Naive thymus-derived CD4-positive, alpha-beta T cell (primary cell): ENCODE measurements at regions not wholly inside any gene's neighbourhood (a gene's known extent, or its start where the extent isn't known, plus 50 kb on each side); places are given as distances from the start of the nearest gene placed in this dataset.

Experiments
- ATAC-seq: fragments of 150-1000 bp; cut with Tn5 transposase; 2 replicates; pipeline ENCODE4 v1.10.0; 2021; ENCODE audit warnings: mild to moderate bottlenecking, moderate library complexity
- CTCF ChIA-PET: fragments of 350-600 bp; sonication (Branson Sonifier 250); formaldehyde crosslinking; loops from one replicate; lab custom pipeline; 2021; ENCODE audit warnings: antibody characterized with exemption; lab: Charles Lee
- POLR2A ChIA-PET: fragments of 350-600 bp; sonication (Branson Sonifier 250); formaldehyde crosslinking; loops from one replicate; lab custom pipeline; 2021; ENCODE audit warnings: antibody characterized with exemption, inconsistent platforms; lab: Charles Lee
- DNase-seq, 9 donors: peaks; one replicate each; pipeline versions ENCODE4 v3.0.0 to v3.0.0-alpha.2; 2020 to 2022; ENCODE audit warnings: mixed read lengths in 1 of 9
- H3K27ac ChIP-seq: one replicate; pipeline ENCODE4 v1.7.0; 2013; ENCODE audit warnings: mild to moderate bottlenecking, low read depth, low read length, moderate library complexity
- H3K27me3 ChIP-seq, 2 donors: one replicate each; pipeline ENCODE4 v1.7.0; 2013; ENCODE audit warnings: low read length in 2 of 2, mild to moderate bottlenecking in 2 of 2, moderate library complexity in 2 of 2; ENCODE audit not compliant: control insufficient read depth in 2 of 2, insufficient read depth in 2 of 2
- H3K36me3 ChIP-seq, 3 experiments: 1 replicate in 2 of 3; 2 replicates in 1 of 3; pipeline ENCODE4 v1.7.0; 2013; ENCODE audit warnings: low read length in 3 of 3, mild to moderate bottlenecking in 3 of 3, moderate library complexity in 1 of 3; ENCODE audit not compliant: insufficient read depth in 3 of 3, control insufficient read depth in 2 of 3
- H3K4me1 ChIP-seq, 2 donors: one replicate each; pipeline ENCODE4 v1.7.0; 2013; ENCODE audit warnings: low read length in 2 of 2, mild to moderate bottlenecking in 2 of 2, moderate library complexity in 1 of 2; ENCODE audit not compliant: control insufficient read depth in 2 of 2, insufficient read depth in 2 of 2
- H3K4me3 ChIP-seq: 2 replicates; pipeline ENCODE4 v1.7.0; 2013; ENCODE audit warnings: mild to moderate bottlenecking, low read length
- H3K9me3 ChIP-seq, 3 experiments: 1 replicate in 2 of 3; 2 replicates in 1 of 3; pipeline ENCODE4 v1.7.0; 2013; ENCODE audit warnings: low read length in 3 of 3; ENCODE audit not compliant: control insufficient read depth in 2 of 3
- H3K27ac Mint-ChIP-seq, 9 donors: one replicate each; pipeline ENCODE4 v1.8.0; 2020 to 2022; ENCODE audit warnings: mixed read lengths in 9 of 9, mild to moderate bottlenecking in 8 of 9, moderate library complexity in 5 of 9, inconsistent platforms in 2 of 9
- H3K27me3 Mint-ChIP-seq, 5 donors: one replicate each; pipeline ENCODE4 v1.8.0; 2021 to 2022; ENCODE audit warnings: mixed read lengths in 5 of 5, mild to moderate bottlenecking in 1 of 5
- H3K36me3 Mint-ChIP-seq, 5 donors: one replicate each; pipeline ENCODE4 v1.8.0; 2020 to 2022; ENCODE audit warnings: mixed read lengths in 5 of 5, mild to moderate bottlenecking in 3 of 5, inconsistent platforms in 1 of 5
- H3K4me1 Mint-ChIP-seq, 7 donors: one replicate each; pipeline ENCODE4 v1.8.0; 2020 to 2022; ENCODE audit warnings: mixed read lengths in 7 of 7, mild to moderate bottlenecking in 3 of 7, inconsistent platforms in 1 of 7
- H3K4me3 Mint-ChIP-seq, 10 donors: one replicate each; pipeline ENCODE4 v1.8.0; 2020 to 2022; ENCODE audit warnings: mild to moderate bottlenecking in 10 of 10, mixed read lengths in 10 of 10, moderate library complexity in 6 of 10, inconsistent platforms in 2 of 10
- H3K9me3 Mint-ChIP-seq, 11 donors: one replicate each; pipeline ENCODE4 v1.8.0; 2020 to 2022; ENCODE audit warnings: mixed read lengths in 11 of 11, mild to moderate bottlenecking in 4 of 11, inconsistent platforms in 1 of 11, moderate library complexity in 1 of 11
- intact Hi-C, 2 donors: fragments of 100-400 bp; cut with micrococcal nuclease; formaldehyde crosslinking; loops; one replicate each; pipeline ENCODE4 v1.15.1; 2023

- no peak overlapping the region for H3K27ac ChIP-seq
- no peaks in the 10 kb centered on the region for H3K9me3 ChIP-seq
- Mint-ChIP-seq H3K9me3 (peaks cover 0 to 4% (median 0%) of the 10 kb centered on the region in 11 donors), H3K27ac (no peak overlapping the region), H3K4me3 (no peak overlapping the region), H3K27me3 (no peaks in the 10 kb centered on the region), H3K4me1 (no peaks in the 10 kb centered on the region), H3K36me3 (no peaks in the 10 kb centered on the region)
- no peak overlapping the region for H3K4me3 ChIP-seq
- DNase-seq, result no peak
- no peaks in the 10 kb centered on the region for H3K4me1 ChIP-seq
- no peak for ATAC-seq
- no peaks in the 10 kb centered on the region for H3K27me3 ChIP-seq
- no peaks in the 10 kb centered on the region for H3K36me3 ChIP-seq
- ChIA-PET POLR2A (no interaction called here), CTCF (no interaction called here)
- intact Hi-C loops, result no loop called here
Measured at GRCh38 chr12:81022531-81022930, 55.3 kb upstream of the ACSS3 start.

DNA sequence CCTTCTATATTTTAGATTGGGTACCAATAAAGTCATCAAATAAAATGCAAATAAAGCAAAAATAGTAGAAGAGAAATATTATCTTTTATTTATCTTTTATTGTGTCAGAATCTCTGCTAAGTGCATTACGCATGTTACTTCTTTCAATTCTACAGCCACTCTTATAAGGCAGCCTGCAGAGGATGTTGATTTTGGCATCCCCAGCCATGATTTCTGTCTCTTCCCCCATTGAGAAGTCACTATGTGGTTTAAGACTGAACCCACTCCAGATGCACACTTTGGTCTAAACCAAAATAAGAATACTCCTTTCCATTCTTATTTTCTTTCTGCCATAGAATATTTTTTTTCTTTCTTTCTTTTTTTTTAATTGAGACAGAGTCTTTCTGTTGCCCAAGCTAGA is 56.0 kb upstream of the ACSS3 start:
- Mint-ChIP-seq H3K4me1 (no peaks in the 10 kb centered on the region), H3K9me3 (peaks cover 0 to 5% (median 0%) of the 10 kb centered on the region in 11 donors), H3K27me3 (no peaks in the 10 kb centered on the region), H3K4me3 (no peak overlapping the region), H3K36me3 (no peaks in the 10 kb centered on the region), H3K27ac (no peak overlapping the region)
- Histone ChIP-seq H3K27ac (no peak overlapping the region), H3K27me3 (no peaks in the 10 kb centered on the region), H3K4me1 (no peaks in the 10 kb centered on the region), H3K36me3 (no peaks in the 10 kb centered on the region), H3K9me3 (no peaks in the 10 kb centered on the region), H3K4me3 (no peak overlapping the region)
- ChIA-PET CTCF (no interaction called here), POLR2A (no interaction called here)
- ATAC-seq, result no peak
- DNase-seq, result no peak
- intact Hi-C loops, result no loop called here

GRCh38 chr12:81021131-81021748 is 56.6 kb upstream of the ACSS3 start:
- Mint-ChIP-seq H3K4me3 (no peak overlapping the region), H3K4me1 (no peaks in the 10 kb centered on the region), H3K36me3 (no peaks in the 10 kb centered on the region), H3K9me3 (peaks cover 0 to 5% (median under 1%) of the 10 kb centered on the region in 11 donors), H3K27ac (no peak overlapping the region), H3K27me3 (no peaks in the 10 kb centered on the region)
- Histone ChIP-seq H3K4me1 (no peaks in the 10 kb centered on the region), H3K27ac (no peak overlapping the region), H3K27me3 (no peaks in the 10 kb centered on the region), H3K9me3 (no peaks in the 10 kb centered on the region), H3K36me3 (no peaks in the 10 kb centered on the region), H3K4me3 (no peak overlapping the region)
- DNase-seq (no peak), ATAC-seq (no peak)
- POLR2A ChIA-PET, result no interaction called here
- intact Hi-C loops, result no loop called here
- CTCF ChIA-PET, result no interaction called here

GRCh38 chr12:81017792-81018191 is 60.1 kb upstream of the ACSS3 start:
- DNase-seq, result no peak
- intact Hi-C loops, result no loop called here
- ATAC-seq, result no peak
- H3K9me3 ChIP-seq, result no peaks in the 10 kb centered on the region
- H3K4me3 Mint-ChIP-seq, result no peak overlapping the region
- ChIA-PET POLR2A (no interaction called here), CTCF (no interaction called here)
- H3K9me3 Mint-ChIP-seq, result peaks cover 0 to 11% (median 2%) of the 10 kb centered on the region in 11 donors
- no peaks in the 10 kb centered on the region for H3K36me3 Mint-ChIP-seq
- H3K27ac ChIP-seq, result no peak overlapping the region
- no peaks in the 10 kb centered on the region for H3K36me3 ChIP-seq
- H3K4me1 ChIP-seq, result no peaks in the 10 kb centered on the region
- no peaks in the 10 kb centered on the region for H3K27me3 Mint-ChIP-seq
- H3K27me3 ChIP-seq, result no peaks in the 10 kb centered on the region
- no peak overlapping the region for H3K4me3 ChIP-seq
- no peaks in the 10 kb centered on the region for H3K4me1 Mint-ChIP-seq
- no peak overlapping the region for H3K27ac Mint-ChIP-seq

DNA sequence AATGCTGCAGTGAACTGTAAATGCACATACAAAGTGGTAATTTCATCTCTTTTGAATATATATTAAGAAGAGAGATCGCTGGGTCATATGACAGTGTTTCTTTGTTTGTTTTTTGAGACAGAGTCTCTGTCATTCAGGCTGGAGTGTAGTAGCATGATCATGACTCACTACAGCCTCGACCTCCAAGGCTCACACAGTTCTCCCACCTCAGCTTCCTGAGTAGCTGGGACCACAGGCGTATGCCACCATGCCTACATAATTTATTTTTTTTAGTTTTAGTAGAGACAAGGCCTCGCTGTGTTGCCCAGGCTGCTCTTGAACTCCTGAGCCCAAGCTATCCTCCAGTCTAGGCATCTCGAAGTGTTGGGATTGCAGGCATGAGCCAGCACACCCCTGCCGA is 62.4 kb upstream of the ACSS3 start:
- ChIA-PET CTCF (no interaction called here), POLR2A (no interaction called here)
- H3K4me1 Mint-ChIP-seq, result no peaks in the 10 kb centered on the region
- no peak for DNase-seq
- Histone ChIP-seq H3K36me3 (no peaks in the 10 kb centered on the region), H3K9me3 (no peaks in the 10 kb centered on the region), H3K27me3 (no peaks in the 10 kb centered on the region), H3K4me1 (no peaks in the 10 kb centered on the region), H3K27ac (no peak overlapping the region), H3K4me3 (no peak overlapping the region)
- intact Hi-C loops, result no loop called here
- H3K27me3 Mint-ChIP-seq, result no peaks in the 10 kb centered on the region
- peaks cover 0 to 11% (median 1%) of the 10 kb centered on the region in 11 donors for H3K9me3 Mint-ChIP-seq
- H3K36me3 Mint-ChIP-seq, result no peaks in the 10 kb centered on the region
- ATAC-seq, result no peak
- H3K27ac Mint-ChIP-seq, result no peak overlapping the region
- H3K4me3 Mint-ChIP-seq, result no peak overlapping the region

DNA sequence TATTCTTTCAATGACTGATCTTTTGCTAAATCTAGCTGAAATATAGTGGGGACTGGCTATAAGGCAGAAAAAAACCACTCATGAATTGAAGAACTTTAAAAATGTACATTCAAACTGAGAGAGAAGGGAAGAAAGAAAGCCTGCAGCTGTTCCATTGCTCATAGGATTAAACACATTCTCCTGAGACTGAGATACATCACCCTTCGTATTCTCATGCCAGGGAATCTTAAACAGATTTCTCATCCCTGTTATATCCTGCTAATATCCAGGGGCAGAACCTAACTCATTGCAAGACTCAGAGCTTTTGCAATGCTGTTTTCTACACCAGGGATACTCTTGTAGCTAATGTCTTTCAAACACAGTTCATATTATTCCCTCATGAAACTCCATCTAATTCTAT is 67.2 kb upstream of the ACSS3 start:
- Mint-ChIP-seq H3K36me3 (no peaks in the 10 kb centered on the region), H3K27me3 (no peaks in the 10 kb centered on the region), H3K4me1 (no peaks in the 10 kb centered on the region), H3K9me3 (peaks cover 0 to 7% (median 0%) of the 10 kb centered on the region in 11 donors), H3K4me3 (no peak overlapping the region), H3K27ac (no peak overlapping the region)
- POLR2A ChIA-PET, result no interaction called here
- DNase-seq (no peak), ATAC-seq (no peak)
- Histone ChIP-seq H3K4me1 (no peaks in the 10 kb centered on the region), H3K4me3 (no peak overlapping the region), H3K27ac (no peak overlapping the region), H3K9me3 (no peaks in the 10 kb centered on the region), H3K27me3 (no peaks in the 10 kb centered on the region), H3K36me3 (no peaks in the 10 kb centered on the region)
- CTCF ChIA-PET, result no interaction called here
- intact Hi-C loops, result no loop called here

DNA sequence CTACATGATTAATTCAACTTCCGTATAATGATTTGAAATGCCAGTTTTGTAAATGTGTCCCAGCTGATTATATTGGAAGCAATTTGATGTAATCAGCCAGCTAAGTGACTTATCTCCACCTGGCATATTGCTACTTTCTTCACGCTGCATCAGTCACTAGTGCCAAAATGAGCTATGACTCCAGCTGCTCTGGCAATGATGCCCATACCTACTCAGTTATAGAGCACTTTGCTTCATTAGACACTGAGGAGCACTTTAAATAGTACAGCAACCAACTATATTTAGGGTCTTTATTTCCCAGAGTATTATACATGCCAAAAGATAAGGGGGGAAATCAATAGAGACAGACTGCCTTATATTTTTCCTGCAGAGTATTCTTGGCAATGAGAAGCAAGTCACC is 67.9 kb upstream of the LIN7A start:
- peaks cover 0 to 9% (median 0%) of the 10 kb centered on the region in 11 donors for H3K9me3 Mint-ChIP-seq
- no peak overlapping the region for H3K27ac Mint-ChIP-seq
- peaks cover 0 to 1% (median 0%) of the 10 kb centered on the region in 7 donors for H3K4me1 Mint-ChIP-seq
- Histone ChIP-seq H3K36me3 (no peaks in the 10 kb centered on the region), H3K27ac (no peak overlapping the region), H3K9me3 (no peaks in the 10 kb centered on the region), H3K4me3 (no peak overlapping the region), H3K4me1 (no peaks in the 10 kb centered on the region), H3K27me3 (no peaks in the 10 kb centered on the region)
- ATAC-seq, result no peak
- CTCF ChIA-PET, result no interaction called here
- no peak for DNase-seq
- H3K27me3 Mint-ChIP-seq, result no peaks in the 10 kb centered on the region
- no peaks in the 10 kb centered on the region for H3K36me3 Mint-ChIP-seq
- no peak overlapping the region for H3K4me3 Mint-ChIP-seq
- intact Hi-C loops, result no loop called here
- POLR2A ChIA-PET, result no interaction called here
